WERI-Rb-1 (cell line): ENCODE measurements at regions not wholly inside any gene's neighbourhood (a gene's known extent, or its start where the extent isn't known, plus 50 kb on each side); places are given as distances from the start of the nearest gene placed in this dataset.

Experiments used
- DNase-seq: peaks from one replicate; pipeline ENCODE4 v3.0.0-alpha.2; 2020
- H3K27ac ChIP-seq: fragments of 250-450 bp; sonication (Bioruptor Pico); 2 replicates; pipeline ENCODE4 v1.5.1; 2020; ENCODE audit warnings: mild to moderate bottlenecking, moderate library complexity
- H3K27me3 ChIP-seq: fragments of 250-450 bp; sonication (Bioruptor Pico); 2 replicates; pipeline ENCODE4 v1.5.1; 2021; ENCODE audit warnings: mild to moderate bottlenecking, low read depth, moderate library complexity; ENCODE audit not compliant: insufficient read depth, severe bottlenecking
- H3K36me3 ChIP-seq: fragments of 250-450 bp; sonication (Bioruptor Pico); 2 replicates; pipeline ENCODE4 v1.5.1; 2020; ENCODE audit warnings: mild to moderate bottlenecking, moderate library complexity
- H3K4me3 ChIP-seq: 2 replicates; pipeline ENCODE4 v1.5.1; 2011; ENCODE audit warnings: low read depth, mild to moderate bottlenecking, control low read depth, low read length
- H3K9me3 ChIP-seq: fragments of 250-450 bp; sonication (Bioruptor Pico); 2 replicates; pipeline ENCODE4 v1.5.1; 2021; ENCODE audit warnings: mild to moderate bottlenecking, moderate library complexity; ENCODE audit not compliant: severe bottlenecking
- TF ChIP-seq, protein P1 (sequence below): IDR thresholded peaks from 2 replicates; pipeline ENCODE4 v1.5.1; 2011; ENCODE audit warnings: low read depth, mild to moderate bottlenecking, control low read depth, inconsistent platforms, low read length

DNA sequence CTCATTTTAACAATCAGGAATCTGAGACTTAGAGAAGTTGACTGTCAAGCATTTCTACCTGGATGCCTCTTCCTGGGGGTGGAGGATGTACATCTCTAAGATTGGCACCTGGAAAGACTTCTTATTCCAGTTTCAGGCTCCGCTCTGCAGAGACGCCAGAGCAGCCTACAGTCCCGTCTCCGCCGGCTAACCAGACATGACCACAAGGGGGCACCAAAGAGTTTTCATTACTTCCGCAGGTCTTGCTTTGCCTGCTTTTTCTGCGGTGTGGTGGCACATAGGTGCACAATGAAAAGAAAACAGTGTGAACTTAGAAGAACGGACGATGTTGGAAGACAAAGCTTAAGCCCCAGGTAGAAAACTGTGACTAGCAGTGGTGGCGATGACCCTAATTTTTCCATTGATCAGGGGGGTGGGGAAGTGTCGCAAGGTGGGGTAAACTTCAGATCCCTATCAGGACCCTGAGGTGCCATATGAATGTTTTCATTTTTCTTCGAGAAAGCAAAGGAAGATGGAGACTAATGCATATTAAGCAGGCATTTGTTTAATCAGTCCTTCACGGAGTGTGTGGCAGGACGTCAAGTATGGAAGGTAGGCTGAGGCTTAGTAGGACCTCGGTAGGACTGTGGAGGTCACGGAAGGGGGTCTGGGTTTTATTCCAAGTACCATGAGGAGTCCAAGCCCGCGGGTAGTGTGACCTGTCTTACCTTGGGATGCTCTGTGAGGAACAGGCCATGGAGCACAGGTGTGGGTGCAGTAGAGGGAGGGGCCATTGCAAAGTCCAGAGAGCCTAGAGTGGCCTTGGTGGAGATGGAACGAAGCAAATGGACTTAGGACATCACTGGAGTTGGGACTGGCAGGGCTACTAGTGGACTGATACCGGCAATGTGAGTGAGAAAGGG is 60.1 kb upstream of the SORCS3 start:
- peak; percentile 77 for DNase-seq
- H3K36me3 ChIP-seq: no peaks in the 10 kb centered on the region
- H3K4me3 ChIP-seq: peak overlapping the region; percentile 36
- no peak overlapping the region for H3K27ac ChIP-seq
- TF ChIP-seq, protein P1, sequence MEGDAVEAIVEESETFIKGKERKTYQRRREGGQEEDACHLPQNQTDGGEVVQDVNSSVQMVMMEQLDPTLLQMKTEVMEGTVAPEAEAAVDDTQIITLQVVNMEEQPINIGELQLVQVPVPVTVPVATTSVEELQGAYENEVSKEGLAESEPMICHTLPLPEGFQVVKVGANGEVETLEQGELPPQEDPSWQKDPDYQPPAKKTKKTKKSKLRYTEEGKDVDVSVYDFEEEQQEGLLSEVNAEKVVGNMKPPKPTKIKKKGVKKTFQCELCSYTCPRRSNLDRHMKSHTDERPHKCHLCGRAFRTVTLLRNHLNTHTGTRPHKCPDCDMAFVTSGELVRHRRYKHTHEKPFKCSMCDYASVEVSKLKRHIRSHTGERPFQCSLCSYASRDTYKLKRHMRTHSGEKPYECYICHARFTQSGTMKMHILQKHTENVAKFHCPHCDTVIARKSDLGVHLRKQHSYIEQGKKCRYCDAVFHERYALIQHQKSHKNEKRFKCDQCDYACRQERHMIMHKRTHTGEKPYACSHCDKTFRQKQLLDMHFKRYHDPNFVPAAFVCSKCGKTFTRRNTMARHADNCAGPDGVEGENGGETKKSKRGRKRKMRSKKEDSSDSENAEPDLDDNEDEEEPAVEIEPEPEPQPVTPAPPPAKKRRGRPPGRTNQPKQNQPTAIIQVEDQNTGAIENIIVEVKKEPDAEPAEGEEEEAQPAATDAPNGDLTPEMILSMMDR: peak; percentile 77
- no peaks in the 10 kb centered on the region for H3K9me3 ChIP-seq
- H3K27me3 ChIP-seq: no peaks in the 10 kb centered on the region

DNA sequence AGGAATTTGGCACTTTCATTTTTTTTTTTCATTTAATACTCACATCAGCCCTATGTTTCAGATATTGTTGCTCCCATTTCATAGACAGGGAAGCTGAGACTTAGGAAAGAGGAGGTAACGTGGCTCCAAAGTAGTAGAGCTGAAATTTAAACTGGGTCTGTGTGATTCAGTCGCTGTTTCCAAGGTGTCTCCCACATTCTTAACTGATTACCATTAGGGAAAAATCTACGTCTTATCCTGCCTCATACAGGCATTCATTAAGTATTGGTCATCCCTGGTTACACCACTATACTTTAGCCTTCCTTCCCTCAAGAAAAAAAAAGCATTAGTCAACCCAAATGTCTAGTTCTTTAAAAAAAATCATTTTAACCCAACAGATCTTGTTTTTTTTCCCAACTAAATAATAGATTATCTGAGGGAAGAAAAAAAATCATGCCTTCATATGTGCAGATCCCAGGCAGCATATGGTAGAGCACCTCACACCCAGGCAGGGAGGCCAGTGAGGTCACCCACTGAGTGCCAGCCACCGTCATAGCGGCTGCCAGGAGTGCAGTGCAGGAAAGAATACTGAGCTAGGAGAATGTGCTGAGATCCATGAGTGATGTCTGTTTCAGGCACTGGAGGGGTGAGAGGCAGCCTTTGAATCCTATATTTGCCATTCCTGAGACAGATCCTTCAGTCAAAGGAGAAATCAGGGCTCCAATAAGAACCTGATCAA is 59.0 kb upstream of the SORCS3 start:
- H3K27ac ChIP-seq: no peak overlapping the region
- DNase-seq: no peak
- TF ChIP-seq, protein P1: no peak
- no peaks in the 10 kb centered on the region for H3K9me3 ChIP-seq
- no peak overlapping the region for H3K4me3 ChIP-seq
- no peaks in the 10 kb centered on the region for H3K36me3 ChIP-seq
- no peaks in the 10 kb centered on the region for H3K27me3 ChIP-seq

DNA sequence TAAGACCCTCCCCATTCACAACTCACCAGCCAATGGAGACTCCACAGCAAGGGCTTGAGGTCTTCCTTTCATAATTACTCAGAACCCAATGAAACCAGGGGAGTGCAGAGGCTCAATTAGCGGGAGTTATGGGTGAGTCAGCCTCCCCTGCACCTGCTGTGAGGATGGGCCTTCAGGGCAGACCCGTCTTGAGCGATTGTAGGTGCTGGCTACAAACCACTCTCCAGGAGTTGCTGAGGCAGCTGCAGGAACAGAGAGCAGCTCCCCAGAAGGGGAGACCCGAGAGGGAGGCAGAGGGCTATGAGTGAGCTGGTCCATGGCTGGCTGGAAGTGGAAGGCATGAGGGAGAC is 58.5 kb upstream of the SORCS3 start:
- no peak overlapping the region for H3K27ac ChIP-seq
- DNase-seq: no peak
- H3K27me3 ChIP-seq: no peaks in the 10 kb centered on the region
- H3K4me3 ChIP-seq: no peak overlapping the region
- no peaks in the 10 kb centered on the region for H3K9me3 ChIP-seq
- TF ChIP-seq, protein P1: no peak
- no peaks in the 10 kb centered on the region for H3K36me3 ChIP-seq

DNA sequence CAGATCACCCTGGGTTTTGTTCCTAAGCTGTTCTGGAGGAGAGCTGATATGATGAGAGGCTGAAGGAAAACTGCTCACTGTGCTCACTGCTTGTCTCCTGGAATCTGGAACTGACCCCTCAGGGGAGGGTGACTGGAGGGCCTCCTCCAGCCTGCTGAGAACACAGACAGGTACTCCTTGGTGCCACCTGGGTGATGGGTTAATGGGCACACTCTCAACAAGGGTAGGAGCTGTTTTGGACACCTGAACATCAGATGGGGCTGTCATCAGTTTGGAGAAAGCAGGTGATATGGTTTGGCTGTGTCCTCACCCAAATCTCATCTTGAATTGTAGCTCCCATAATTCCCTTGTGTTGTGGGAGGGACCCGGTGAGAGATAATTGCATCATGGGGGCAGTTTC is 58.1 kb upstream of the SORCS3 start:
- DNase-seq: no peak
- Histone ChIP-seq H3K27me3 (no peaks in the 10 kb centered on the region), H3K36me3 (no peaks in the 10 kb centered on the region), H3K4me3 (no peak overlapping the region), H3K9me3 (no peaks in the 10 kb centered on the region), H3K27ac (no peak overlapping the region)
- TF ChIP-seq, protein P1: no peak

DNA sequence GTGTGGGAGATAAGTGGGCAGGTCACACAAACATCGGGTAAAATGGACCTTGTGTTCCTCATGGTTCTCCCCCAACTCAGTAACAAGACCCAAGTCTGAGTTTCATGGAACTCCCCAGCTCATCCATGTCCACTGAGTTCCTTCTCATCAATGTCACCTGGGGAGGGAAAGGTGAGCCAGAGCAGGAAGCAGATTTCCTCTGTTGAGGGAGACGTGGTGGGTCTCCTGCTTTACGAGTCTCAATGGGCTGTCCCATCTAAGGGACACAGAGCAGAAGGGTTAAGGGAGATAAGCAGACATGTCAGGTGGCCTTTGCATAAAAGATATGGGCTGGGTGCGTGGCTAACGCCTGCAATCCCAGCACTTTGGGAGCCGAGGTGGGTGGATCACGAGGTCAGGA is 56.5 kb upstream of the SORCS3 start:
- H3K9me3 ChIP-seq: no peaks in the 10 kb centered on the region
- no peak for DNase-seq
- H3K36me3 ChIP-seq: no peaks in the 10 kb centered on the region
- TF ChIP-seq, protein P1: no peak
- no peak overlapping the region for H3K27ac ChIP-seq
- H3K4me3 ChIP-seq: no peak overlapping the region
- no peaks in the 10 kb centered on the region for H3K27me3 ChIP-seq
